ENCODE measurements at regions not wholly inside any gene's neighbourhood (a gene's known extent, or its start where the extent isn't known, plus 50 kb on each side); places are given as distances from the start of the nearest gene placed in this dataset.
A peak's percentile ranks its signal among the peaks of the same experiment; 100 is the strongest.

GRCh38 chr5:110087829-110088228 lies 398.1 kb downstream of the MAN2A1 start:
- no peaks in the 10 kb centered on the region for H3K27me3 Mint-ChIP-seq
- no peak overlapping the region for H3K4me3 Mint-ChIP-seq
- H3K27ac Mint-ChIP-seq, result peak overlapping the region; percentile 94
- no peaks in the 10 kb centered on the region for H3K9me3 Mint-ChIP-seq
- peaks cover 43% of the 10 kb centered on the region for H3K4me1 Mint-ChIP-seq
- no peaks in the 10 kb centered on the region for H3K36me3 Mint-ChIP-seq

DNA sequence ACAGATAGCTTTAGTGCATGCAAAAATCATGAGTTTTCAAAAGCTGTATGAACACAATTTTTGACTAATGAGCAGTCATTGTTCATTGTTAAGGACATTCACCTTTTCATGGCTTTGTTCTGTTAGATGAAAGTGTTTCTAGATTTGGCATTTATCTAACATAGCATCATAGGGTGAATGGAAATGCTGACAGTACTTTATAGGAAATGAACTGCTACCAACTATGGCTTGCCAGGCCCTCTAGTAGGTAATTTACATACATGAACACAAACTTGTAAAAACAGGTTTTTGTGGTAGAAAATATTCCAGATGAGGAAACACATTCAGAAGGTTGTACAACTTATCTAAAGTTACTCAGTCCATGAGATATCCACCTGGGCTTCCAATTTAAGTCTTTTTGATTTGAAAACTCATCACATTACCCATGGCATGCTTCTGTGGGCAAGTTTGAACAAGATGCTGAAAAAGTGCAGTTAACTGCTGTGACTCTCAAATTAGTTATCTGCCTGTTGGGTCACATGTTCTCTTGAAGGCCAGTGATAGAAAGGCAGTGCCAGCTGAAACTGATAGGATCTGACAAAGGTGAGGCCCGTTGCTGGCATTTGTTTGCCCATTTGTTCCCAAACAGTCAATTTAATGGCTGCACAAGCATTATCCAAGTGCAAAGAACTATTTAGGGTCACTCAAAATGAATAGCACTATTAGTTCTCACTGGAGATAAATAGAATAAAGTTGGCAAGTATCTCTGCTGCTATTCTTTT lies 399.1 kb downstream of the MAN2A1 start:
- no peaks in the 10 kb centered on the region for H3K9me3 Mint-ChIP-seq
- H3K27me3 Mint-ChIP-seq, result no peaks in the 10 kb centered on the region
- H3K27ac Mint-ChIP-seq, result peak overlapping the region; percentile 94
- H3K4me1 Mint-ChIP-seq, result peaks cover 43% of the 10 kb centered on the region
- H3K4me3 Mint-ChIP-seq, result peak overlapping the region; percentile 64
- H3K36me3 Mint-ChIP-seq, result no peaks in the 10 kb centered on the region

DNA sequence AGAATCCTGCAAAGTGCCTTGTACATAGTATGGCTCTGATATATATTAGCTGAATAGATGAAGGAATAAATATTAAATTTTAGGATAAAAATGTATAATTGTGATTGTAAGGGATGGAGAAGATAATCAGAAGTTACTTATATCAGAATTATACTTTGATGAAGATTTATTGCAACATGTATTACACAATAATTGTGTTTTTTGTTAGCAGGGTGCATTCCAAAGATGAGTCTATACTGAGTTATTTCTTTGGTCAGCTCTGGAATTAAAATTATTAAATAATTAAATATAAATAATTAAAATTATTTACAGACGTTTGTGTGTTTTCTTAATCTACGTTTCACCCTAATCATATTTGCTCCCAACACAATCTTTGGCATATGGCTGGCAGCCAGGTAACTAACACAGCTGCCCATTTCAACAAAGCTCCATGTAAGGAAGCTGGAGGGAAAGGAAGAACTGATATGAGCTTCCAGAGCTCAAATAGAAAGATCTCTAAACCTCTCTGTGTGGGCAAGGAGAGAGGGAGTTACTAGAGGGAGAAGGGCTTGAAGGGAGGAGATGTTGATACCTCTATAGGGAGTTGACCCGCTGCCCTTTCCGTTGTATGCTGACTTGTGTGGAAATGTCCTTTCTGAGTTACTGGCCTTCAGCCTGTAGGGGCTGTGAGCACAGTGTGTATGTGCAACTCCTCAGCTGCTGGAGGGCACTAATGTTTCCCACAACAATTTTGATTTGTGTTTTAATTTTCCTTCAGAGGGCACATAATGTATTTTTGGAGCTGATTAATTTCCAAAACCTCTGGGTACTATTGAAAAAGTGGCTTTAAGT lies 403.4 kb downstream of the MAN2A1 start:
- H3K36me3 Mint-ChIP-seq, result no peaks in the 10 kb centered on the region
- peaks cover 18% of the 10 kb centered on the region for H3K4me1 Mint-ChIP-seq
- no peak overlapping the region for H3K4me3 Mint-ChIP-seq
- no peaks in the 10 kb centered on the region for H3K27me3 Mint-ChIP-seq
- no peaks in the 10 kb centered on the region for H3K9me3 Mint-ChIP-seq
- H3K27ac Mint-ChIP-seq, result no peak overlapping the region

GRCh38 chr5:110094109-110094508 lies 404.4 kb downstream of the MAN2A1 start:
- H3K9me3 Mint-ChIP-seq, result no peaks in the 10 kb centered on the region
- peaks cover 2% of the 10 kb centered on the region for H3K36me3 Mint-ChIP-seq
- H3K4me1 Mint-ChIP-seq, result peaks cover 15% of the 10 kb centered on the region
- no peak overlapping the region for H3K27ac Mint-ChIP-seq
- no peaks in the 10 kb centered on the region for H3K27me3 Mint-ChIP-seq
- H3K4me3 Mint-ChIP-seq, result no peak overlapping the region

GRCh38 chr5:110094548-110094947 lies 404.8 kb downstream of the MAN2A1 start:
- H3K36me3 Mint-ChIP-seq, result peaks cover 2% of the 10 kb centered on the region
- no peaks in the 10 kb centered on the region for H3K9me3 Mint-ChIP-seq
- H3K27ac Mint-ChIP-seq, result no peak overlapping the region
- H3K4me1 Mint-ChIP-seq, result peaks cover 10% of the 10 kb centered on the region
- no peak overlapping the region for H3K4me3 Mint-ChIP-seq
- no peaks in the 10 kb centered on the region for H3K27me3 Mint-ChIP-seq

DNA sequence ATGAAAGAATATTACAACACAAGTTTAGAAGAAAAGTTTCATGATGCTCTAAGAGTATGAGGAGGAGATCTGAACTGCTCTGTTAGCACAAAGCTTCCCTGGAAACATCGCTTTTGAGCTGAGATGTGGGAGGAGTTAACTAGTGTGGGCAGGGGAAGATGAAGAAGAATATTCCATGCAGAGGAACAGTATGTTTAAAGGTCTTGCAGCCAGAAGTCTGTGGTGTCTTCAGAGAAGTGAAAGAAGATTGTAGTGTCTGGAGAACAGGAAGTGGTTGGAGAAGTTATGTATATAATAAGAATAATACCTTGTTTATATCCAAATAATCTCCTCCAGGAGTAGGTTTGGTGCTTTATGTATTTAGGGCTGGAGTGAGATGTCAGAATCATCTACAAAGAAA lies 406.7 kb downstream of the MAN2A1 start:
- Mint-ChIP-seq H3K9me3 (no peaks in the 10 kb centered on the region), H3K27me3 (no peaks in the 10 kb centered on the region), H3K27ac (no peak overlapping the region), H3K4me1 (peaks cover 8% of the 10 kb centered on the region), H3K4me3 (no peak overlapping the region), H3K36me3 (peaks cover 2% of the 10 kb centered on the region)

DNA sequence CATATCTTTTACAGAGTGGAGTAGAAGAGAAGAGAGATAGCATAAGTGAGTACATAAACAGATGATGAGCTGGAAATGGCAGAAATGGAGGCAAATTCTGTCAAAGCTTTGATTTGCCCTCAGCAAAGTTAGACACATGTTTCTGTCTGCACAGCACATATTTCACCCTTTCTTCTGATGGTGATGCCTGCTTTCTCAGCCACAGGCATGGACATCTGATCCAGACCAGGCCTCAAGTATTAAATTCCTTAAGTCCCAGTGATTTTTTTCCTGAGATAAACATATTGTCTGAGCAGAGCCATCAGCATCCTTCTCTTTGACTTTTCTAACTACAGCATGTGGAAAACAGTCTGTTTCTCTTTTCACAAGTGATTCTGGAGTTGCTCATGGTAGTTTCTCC lies 409.8 kb downstream of the MAN2A1 start:
- H3K9me3 Mint-ChIP-seq, result no peaks in the 10 kb centered on the region
- H3K4me3 Mint-ChIP-seq, result no peak overlapping the region

GRCh38 chr5:110103081-110103480 lies 413.4 kb downstream of the MAN2A1 start:
- H3K4me3 Mint-ChIP-seq, result no peak overlapping the region
- H3K9me3 Mint-ChIP-seq, result no peaks in the 10 kb centered on the region
- H3K27me3 Mint-ChIP-seq, result no peaks in the 10 kb centered on the region
- H3K27ac Mint-ChIP-seq, result no peak overlapping the region
- peaks cover 2% of the 10 kb centered on the region for H3K36me3 Mint-ChIP-seq
- H3K4me1 Mint-ChIP-seq, result peaks cover 45% of the 10 kb centered on the region

More for the DNA sequence above, 409.8 kb downstream of the MAN2A1 start:
- Mint-ChIP-seq H3K27me3 (no peaks in the 10 kb centered on the region), H3K4me1 (peaks cover 17% of the 10 kb centered on the region), H3K36me3 (peaks cover 2% of the 10 kb centered on the region), H3K27ac (no peak overlapping the region)

DNA sequence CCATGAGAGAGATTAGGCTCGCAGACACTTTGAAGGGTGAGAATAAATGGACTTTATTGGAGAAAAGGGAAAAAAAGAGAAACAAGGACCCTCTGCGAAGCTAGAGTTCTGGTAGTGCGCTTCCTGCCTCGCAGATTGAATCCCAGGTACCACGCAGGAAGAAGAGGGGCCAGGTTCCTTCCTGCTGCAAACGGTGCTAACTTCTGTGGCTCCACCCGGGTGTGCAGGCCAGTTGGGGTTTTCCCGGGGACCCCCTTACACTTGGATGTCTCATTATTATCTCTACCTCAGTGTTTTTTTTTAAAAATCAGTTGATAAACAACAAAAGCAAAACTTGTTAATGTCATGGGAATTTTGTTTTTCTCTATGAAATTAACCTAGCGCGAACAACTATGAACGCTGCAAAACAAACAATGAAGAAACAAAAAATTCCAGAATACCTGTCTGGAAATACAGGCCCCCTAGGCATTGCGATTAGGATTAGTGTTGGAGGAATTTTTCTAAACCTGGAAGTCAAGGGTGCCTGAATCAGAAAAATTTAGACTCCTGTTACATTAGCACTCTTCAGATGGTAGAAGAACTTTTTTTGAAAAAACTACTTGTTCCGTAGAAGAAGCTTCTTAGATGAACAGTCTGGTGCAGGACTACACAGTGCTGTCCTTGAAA lies 414.5 kb downstream of the MAN2A1 start:
- Mint-ChIP-seq H3K4me3 (no peak overlapping the region), H3K27me3 (no peaks in the 10 kb centered on the region), H3K36me3 (no peaks in the 10 kb centered on the region), H3K27ac (no peak overlapping the region), H3K4me1 (peaks cover 40% of the 10 kb centered on the region), H3K9me3 (no peaks in the 10 kb centered on the region)

- peaks cover 40% of the 10 kb centered on the region for H3K4me1 Mint-ChIP-seq
- H3K9me3 Mint-ChIP-seq, result no peaks in the 10 kb centered on the region
- no peaks in the 10 kb centered on the region for H3K27me3 Mint-ChIP-seq
- no peak overlapping the region for H3K4me3 Mint-ChIP-seq
- H3K36me3 Mint-ChIP-seq, result no peaks in the 10 kb centered on the region
- no peak overlapping the region for H3K27ac Mint-ChIP-seq
These were observed 415.3 kb downstream of the MAN2A1 start for GRCh38 chr5:110104726-110105669.

- Mint-ChIP-seq H3K9me3 (no peaks in the 10 kb centered on the region), H3K4me1 (peaks cover 40% of the 10 kb centered on the region), H3K4me3 (no peak overlapping the region), H3K36me3 (no peaks in the 10 kb centered on the region), H3K27ac (peak overlapping the region; percentile 60), H3K27me3 (no peaks in the 10 kb centered on the region)
These were observed 416.0 kb downstream of the MAN2A1 start for GRCh38 chr5:110105692-110106091.

- no peak overlapping the region for H3K4me3 Mint-ChIP-seq
- peaks cover 40% of the 10 kb centered on the region for H3K4me1 Mint-ChIP-seq
- no peaks in the 10 kb centered on the region for H3K27me3 Mint-ChIP-seq
- H3K36me3 Mint-ChIP-seq, result no peaks in the 10 kb centered on the region
- no peak overlapping the region for H3K27ac Mint-ChIP-seq
- no peaks in the 10 kb centered on the region for H3K9me3 Mint-ChIP-seq
These were observed 417.0 kb downstream of the MAN2A1 start for GRCh38 chr5:110106750-110107149.

DNA sequence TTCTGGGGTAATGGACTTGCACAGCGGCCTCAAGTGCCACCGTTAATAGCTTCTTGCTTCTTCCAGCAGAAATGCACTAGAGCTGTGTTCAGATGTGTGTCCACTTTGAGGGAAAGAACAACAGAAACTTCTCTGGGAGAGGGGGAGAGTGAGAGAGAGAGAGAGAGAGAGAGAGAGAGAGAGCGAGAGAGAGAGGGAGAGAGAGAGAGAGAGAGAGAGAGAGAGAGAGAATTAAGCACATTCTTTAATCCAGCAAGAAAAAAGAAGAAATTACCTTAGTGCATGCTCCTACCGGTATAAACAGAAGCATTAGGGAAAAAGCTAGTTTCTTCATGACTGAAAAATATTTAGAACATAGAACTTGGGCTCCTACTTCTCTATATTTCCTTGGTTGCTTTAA lies 418.8 kb downstream of the MAN2A1 start:
- Mint-ChIP-seq H3K9me3 (no peaks in the 10 kb centered on the region), H3K4me1 (peaks cover 38% of the 10 kb centered on the region), H3K27me3 (no peaks in the 10 kb centered on the region), H3K4me3 (no peak overlapping the region), H3K27ac (peak overlapping the region; percentile 53), H3K36me3 (no peaks in the 10 kb centered on the region)

DNA sequence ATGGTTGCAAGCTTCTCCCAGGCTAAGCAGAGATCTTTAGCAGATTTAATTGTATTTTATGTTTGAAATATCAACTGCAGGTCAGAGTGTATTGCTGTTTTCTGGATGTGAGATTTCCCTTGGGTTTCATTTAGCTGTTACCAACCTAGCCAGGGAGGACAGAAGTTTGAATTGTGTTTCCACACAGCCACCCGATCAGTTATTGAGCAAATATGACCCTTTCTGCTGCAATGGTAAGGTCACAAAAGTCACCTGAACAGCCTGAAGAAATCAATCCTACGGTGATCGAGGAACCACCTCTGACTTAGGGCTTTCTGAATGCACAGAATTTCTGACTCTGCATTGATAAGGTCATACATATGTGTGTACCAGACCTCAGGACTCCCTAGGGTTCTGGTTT lies 419.9 kb downstream of the MAN2A1 start:
- H3K27ac Mint-ChIP-seq, result no peak overlapping the region
- H3K4me1 Mint-ChIP-seq, result peaks cover 27% of the 10 kb centered on the region
- H3K4me3 Mint-ChIP-seq, result no peak overlapping the region
- H3K27me3 Mint-ChIP-seq, result no peaks in the 10 kb centered on the region
- H3K9me3 Mint-ChIP-seq, result no peaks in the 10 kb centered on the region
- no peaks in the 10 kb centered on the region for H3K36me3 Mint-ChIP-seq

DNA sequence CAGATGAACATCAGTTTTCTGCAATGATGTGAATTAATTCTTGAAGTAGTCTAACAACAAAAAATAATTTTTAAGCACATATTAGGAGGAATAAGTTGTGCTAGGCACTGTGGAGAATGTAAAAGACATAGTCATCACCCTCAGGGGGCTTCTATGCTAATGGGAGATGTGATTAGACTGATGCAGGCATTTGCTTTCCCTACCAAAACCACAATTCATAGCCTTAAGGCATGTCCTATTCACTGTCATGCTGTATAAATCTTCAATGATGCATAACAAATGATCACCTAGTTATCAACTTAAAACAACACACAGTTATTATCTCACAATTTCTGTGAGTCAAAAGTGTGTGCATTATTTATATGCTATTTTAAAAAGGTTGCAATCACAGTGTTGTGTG lies 422.6 kb downstream of the MAN2A1 start:
- no peak overlapping the region for H3K4me3 Mint-ChIP-seq
- no peaks in the 10 kb centered on the region for H3K36me3 Mint-ChIP-seq
- no peaks in the 10 kb centered on the region for H3K9me3 Mint-ChIP-seq
- no peak overlapping the region for H3K27ac Mint-ChIP-seq
- H3K4me1 Mint-ChIP-seq, result peaks cover 6% of the 10 kb centered on the region
- H3K27me3 Mint-ChIP-seq, result no peaks in the 10 kb centered on the region

All from activated naive CD4-positive, alpha-beta T cell treated with anti-CD3 and anti-CD28 coated beads, Interleukin-2, amount 50 U/mL, for 24 hours (primary cell).